ENCODE measurements at regions not wholly inside any gene's neighbourhood (a gene's known extent, or its start where the extent isn't known, plus 50 kb on each side); places are given as distances from the start of the nearest gene placed in this dataset.

DNA sequence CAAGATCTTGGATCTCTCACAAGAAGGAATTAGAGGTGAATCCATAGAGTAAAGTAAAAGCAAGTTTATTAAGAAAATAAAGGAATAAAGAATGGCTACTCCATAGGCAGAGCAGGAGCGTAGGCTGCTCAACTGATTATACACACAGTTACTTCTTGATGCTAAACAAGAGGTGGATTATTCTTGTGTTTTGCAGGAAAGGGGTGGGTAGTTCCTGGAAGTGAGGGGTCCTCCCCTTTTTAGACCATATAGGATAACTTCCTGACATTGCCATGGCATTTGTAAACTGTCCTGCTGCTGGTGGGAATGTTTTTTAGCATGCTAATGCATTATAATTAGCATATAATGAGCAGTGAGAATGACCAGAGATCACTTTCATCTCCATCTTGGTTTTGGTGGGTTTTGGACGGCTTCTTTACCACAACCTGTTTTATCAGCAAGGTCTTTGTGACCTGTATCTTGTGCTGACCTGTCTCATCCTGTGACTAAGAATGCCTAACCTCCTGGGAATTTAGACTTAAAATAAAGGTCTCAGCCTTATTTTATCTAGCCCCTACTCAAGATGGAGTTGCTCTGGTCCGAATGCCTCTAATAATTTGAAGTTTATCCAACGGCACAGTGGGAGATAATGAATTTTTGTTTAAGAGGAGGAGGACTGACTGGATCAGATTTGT is 165.7 kb upstream of the DMRT1 start:
- no peak for DNase-seq

DNA sequence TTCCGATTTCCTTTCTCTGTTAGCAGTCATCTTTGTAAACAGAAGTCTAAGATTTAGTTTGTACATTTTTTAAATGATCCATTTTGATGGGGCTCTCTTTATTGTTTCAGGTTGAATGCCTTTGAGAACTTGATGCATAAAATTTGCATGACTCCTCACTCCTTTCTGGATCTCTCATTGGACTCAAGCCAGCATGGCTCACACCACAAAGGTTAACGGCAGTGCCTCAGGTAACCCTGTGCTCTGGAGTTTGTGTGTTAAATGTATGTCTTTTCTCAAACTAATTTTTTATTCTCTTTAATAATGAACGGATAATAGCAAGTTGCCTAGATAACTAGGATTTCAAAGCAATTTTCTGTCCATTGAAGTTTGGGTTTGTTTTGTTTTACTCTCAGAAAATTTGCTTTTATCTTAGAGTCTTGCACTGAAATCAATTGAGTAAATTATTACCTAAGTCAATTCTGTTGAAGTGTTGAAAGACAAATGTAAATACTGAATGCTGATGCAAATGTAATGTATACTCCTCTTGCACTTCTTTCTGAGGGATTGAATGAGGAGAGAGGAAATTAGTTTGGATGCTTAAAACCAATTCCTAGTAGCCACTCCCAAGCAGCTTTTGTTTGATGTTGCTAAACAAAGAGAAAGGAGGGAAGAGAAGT is 164.6 kb upstream of the DMRT1 start:
- DNase-seq, result peak; percentile 13

DNA sequence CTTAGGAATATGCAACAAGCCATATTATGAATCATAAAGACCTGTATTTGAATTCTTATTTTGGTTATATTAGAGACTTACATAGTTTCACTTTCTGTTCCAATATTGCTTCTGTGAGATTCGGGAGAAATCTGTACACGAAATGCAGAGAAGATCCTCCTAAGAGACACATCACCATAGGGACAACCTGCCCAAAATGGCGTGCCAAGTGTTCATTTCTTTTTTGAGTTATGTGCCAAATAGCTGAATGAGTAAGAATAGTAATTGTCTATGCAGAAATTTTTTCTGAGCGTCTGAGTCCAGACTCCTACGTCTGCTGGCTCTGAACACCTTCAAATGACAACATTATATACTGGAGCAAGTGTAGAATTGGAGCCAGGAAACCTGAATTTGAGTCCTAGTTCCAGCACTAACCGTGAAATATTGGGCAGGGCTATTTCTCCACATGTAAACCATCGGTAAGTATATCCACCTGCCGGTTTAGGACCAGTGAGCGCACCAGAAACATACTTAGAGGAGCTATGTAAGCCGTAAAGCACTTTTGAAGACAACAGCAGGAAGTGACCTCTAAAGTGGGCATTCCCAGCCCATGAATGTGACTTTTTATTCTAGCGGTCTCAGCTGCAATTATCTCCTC is 163.9 kb upstream of the DMRT1 start:
- no peak for DNase-seq

DNA sequence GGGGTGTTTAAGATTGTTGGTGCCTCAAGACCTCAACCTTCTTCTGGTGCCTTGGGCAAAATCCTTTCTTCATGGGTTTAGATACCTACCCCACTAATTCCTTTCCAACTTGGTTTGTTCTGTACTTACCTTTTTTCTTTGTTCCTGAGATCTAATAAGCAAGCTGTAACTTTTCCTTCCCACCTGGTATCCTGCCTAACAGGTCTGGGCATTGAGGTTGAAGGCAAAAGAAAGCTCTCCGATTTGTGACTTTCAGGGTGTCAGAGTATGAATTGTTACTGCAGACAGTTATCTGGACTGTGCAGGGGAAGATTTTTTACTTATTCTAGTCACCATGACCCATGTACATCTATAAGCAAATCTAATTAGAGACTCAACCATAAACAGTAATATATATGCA is 162.6 kb upstream of the DMRT1 start:
- no peak for DNase-seq

DNA sequence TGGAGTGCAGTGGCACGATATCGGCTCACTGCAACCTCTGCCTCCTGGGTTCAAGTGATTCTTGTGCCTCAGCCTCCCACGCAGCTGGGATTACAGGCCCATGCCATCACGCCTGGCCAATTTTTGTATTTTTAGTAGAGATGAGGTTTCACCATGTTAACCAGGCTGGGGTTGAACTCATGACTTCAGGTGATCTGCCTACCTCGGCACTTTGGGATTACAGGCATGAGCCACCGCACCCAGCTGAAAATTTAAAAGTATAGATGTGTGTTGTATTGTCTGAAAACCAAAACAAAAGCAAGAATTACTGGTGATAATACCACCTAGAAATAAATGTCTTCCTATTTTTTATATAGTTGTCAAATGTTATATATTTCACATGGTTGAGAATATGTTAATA is 162.0 kb upstream of the DMRT1 start:
- DNase-seq, result no peak

DNA sequence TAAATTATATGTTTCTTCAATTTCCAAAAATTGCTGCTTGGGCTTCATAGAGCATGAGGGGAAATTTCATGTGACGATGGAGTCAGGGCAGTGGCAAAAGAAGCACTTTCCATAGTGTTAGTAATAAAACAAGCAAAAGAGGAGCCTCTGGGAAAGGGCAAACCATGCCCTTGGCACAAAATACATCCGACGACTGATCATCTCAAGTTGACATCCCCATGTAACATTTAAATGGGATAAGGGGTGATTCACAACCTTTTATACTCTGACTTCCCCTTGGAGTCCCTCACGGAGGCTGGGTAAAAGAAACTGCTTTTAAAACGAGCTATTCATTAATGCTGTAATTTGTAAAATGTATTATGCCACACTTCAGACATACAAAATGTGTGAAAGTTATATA is 161.4 kb upstream of the DMRT1 start:
- DNase-seq, result no peak

DNA sequence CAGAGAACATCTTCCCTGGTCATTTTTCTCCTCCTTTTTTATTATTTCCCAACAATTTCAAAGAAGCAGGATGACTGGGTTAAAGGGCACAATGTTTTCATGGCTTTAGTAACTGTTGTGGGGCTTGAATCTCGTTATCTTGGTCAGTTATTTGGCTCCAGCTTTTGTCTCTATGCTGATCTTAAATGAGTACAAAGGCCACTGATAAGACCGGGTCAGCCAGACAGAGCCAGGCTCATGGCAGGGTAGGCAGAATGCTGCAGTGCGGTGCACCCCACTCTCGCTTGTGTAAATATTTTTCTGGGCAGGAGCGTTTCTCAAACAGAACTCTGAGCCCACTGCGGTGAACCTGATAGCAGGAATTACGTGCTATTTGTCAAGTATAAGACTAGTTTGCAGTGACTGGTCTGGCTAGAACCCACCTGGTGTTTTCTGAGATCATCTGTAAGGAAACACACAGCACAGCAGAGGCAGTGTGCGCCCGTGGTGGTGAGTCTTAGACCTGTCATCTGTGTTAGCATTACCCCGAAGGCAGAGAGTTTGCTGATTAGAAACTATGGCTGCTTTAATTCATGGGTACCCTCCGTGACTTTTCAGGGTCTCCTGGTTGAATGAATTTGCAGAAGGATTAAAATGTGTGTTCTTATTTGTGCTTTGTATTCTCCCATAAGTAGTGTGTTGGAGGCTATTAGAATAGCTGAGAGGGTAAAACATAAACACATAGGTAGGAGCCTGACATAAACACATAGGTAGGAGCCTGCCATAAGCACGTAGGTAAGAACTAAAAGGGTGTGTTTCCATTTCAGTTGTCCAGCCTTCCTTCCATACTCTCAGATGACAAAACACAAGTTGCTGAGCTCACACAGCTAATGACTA is 158.6 kb upstream of the DMRT1 start:
- DNase-seq, result no peak

DNA sequence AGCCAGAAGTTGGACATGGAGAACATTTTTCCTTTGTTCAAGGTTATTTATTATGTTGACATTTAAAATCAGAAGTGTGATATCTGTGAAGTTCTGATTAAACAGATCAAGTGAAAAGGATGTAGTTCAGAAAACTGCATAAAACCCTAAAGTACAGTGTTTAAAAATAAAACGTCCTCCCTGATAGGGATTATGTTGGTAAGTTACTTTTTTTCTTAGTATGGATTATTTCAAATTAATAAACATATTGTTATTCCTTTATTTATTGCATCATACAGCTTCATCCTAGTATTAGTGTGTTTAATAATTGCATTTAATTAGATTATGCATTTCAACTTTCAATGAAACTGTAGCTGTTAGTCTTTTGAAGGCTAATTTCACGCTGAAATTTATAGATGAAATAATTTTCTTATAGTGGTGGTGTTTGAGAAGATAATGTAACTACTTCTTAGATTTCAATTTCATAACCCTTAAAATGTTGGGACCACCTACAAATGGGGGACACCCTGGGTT is 157.9 kb upstream of the DMRT1 start:
- no peak for DNase-seq

DNA sequence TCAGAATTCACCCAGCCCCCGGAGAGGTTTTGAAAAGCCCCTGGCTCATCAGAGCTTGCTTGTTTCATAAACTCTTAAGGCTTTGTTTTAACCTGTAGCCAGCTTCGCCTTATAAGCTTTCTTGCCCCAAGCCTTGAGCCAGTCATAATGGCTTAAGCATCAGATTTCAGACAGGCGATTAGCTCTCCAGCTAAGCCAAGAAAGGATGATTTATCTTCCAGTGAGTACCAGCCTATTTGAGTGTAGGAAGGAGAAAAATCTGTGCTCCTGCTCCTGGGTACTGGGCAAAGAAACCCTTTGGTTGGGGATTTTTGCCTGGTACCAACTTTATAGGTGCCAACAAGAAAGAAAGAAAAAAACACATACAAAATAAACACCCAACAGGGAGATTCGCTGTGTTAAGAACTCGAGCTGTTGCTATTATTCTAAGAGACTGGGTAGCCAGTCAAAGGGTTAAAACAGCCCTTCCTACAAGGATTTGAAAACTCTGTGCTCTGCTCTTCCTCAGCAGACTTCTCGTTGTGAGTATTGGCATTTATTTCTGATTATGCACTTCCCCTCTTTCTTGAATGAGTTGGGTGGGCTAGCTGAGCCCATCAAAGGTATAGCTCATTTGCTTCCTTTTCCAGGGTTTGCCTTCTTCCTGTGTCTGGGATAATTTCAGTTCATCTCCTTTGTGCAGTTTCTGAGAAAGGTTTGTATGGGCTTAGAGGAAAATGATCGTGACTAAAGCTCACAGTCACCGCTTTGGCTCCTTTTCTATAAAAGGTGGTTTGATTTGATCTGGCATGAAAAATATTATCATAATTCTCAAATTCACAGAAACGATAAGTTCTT is 157.2 kb upstream of the DMRT1 start:
- DNase-seq, result no peak

DNA sequence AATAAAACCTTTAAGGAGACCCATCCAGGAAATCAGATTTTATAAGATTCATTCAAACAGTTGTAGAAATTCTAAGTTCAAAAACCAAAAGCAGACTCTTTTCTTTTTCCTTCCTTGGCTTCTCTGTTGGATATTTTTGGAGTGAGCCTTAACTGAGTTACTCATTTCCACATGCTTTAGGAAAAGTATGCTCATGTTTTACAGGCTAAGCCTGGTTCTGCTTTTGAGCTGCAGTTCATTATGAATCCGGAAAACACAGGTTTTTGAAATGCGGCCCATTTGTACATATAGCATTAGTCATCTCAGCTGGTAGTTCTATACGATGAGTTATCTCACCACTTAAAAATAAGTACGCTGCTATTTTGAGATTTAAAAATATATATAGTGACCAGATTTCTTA is 156.6 kb upstream of the DMRT1 start:
- DNase-seq, result no peak

DNA sequence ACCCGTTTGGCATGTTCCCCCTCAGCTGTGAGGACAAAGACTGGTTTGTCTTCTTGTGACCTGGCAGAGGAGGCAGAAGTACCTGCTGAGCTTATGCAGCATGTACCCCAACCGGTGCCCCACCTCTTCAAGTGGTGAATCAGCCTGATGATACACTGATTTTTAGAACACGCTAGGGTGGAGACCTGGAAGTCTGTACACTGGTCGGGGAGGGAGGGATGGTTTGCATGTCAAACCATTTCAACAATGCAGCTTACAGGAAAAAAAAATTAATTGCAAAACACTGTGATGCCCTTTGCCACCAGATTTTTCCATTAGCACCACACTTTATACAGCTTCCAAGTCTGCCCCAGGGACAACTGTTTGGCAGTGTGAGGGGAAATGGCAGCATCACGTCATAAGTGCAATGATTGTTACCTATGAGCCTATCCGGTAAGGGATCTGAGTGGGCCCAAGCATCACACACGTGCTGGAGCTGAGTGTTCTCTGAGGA is 155.1 kb upstream of the DMRT1 start:
- no peak for DNase-seq

DNA sequence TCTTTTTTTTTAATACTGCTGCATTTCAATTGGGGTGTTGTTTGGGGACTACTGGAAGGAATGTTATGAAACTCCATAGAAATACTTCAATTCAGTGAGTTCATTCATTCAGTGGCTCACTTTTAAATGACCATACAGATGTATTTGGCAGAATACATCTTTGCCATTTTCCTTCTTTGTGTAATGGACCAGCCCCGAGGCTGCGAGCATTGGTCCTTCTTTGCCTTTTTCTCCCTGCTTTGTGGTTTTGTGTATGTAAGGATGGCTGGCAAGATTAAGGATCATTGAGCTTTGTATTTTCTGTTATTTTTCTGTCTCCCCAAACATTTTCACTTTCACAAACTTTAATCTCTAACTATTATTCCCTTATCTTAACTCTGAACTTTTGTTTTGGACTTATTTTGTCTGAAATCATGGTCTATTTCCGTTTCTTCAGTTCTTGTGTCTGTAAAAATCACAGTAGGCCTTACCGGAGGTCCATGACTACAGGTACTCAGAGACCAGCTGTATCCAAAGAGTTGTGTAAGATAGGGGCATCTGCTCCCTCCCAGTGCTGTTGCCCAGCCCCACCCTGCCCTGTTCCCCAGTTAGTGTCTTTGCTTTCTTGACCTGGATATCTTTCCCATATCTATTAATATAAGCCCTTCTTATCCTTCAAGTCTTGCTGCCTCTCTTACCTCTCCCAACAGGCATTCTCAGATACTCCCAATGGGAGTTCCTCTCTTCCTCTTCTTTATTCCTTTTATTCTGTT is 154.3 kb upstream of the DMRT1 start:
- no peak for DNase-seq

DNA sequence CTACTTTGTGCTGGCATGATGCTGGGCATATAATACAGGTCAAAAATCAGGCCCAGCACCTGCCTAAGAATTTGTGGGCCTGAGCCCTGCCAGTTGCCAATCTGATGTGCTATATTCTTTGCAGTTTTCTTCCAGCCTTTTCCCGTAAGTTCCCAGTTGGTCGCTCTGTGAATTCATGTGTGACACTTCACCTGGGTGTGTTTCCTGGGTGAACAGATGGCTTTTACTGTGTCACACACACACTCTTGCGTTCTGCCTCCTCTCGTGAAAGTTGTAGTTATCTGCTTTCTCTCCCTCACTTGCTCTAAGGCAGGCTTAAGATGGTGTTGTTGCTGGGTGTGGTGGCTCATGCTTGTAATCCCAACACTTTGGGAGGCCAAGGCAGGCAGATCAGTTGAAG is 153.5 kb upstream of the DMRT1 start:
- DNase-seq, result no peak

DNA sequence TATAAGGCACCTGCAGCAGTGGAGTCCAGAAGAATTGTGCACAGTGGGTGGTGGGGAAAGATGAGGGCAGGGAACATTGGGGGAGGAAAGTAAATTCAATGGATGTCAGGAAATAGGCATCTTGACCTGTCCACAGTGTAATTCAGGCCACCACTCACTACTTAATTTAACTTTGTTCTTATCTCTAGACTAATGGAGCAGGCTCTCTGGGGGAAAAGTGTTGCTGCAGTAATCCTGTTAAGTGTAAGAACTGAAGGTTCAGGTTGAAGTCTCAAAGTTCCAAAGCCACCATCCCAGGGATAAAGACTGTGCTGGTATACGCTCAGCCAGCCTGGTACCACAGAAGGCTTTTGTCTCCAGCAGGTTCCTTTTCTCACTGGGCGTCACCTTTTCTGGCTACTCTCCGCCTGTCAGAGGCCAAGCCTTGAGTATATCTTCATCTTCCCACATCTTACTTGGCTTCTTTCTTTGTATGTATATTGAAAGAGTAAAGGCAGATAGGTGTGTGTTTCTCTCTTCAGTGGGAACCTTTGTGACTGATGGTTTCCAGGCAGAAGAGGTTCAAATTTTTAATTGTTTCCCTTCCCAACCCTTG is 150.9 kb upstream of the DMRT1 start:
- no peak for DNase-seq

DNA sequence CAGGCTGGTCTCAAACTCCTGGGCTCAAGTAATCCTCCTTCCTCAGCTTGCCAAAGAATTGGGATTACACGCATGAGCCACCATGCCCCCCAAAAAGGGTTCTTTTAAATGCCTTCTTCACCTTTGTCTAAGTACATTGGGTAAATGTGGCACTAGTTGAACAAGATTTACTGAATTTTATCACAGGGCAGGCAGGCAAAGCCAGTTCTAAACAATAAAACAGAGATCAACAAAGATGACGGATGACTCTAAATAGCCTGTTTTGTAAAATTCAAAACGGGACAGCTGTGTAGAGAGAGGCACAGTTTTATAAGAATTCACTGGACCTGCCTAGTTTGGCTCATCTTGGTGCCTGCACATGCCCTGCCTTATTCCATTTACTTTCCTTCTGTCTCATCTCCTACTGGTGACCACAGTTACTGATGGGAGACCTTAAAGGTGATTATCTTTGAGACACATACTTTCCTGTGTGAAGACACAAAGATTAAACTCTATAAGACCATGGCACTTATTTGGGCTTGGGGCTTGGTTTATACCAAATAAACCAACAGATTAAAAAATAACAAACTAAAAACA is 149.6 kb upstream of the DMRT1 start:
- no peak for DNase-seq

DNA sequence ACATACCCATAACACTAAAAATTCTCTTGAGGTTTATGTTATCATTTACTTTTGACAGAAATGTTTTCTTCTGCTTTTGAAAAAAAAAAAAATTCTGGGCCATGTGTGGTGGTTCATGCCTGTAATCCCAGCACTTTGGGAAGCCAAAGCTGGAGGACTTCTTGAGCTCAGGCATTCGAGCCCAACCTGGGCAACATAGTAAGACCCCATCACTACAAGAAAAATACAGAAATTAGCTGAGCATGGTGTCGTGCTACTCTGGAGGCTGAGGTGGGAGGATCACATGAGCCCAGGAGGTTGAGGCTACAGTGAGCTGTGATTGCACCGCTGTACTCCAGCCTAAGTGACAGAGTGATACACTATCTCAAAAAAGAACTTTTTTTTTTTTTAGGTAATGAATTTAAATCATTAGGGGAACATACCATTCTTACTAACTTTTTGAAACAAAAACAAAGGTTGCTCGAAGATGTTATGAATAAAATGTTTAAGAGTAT is 148.8 kb upstream of the DMRT1 start:
- DNase-seq, result no peak

DNA sequence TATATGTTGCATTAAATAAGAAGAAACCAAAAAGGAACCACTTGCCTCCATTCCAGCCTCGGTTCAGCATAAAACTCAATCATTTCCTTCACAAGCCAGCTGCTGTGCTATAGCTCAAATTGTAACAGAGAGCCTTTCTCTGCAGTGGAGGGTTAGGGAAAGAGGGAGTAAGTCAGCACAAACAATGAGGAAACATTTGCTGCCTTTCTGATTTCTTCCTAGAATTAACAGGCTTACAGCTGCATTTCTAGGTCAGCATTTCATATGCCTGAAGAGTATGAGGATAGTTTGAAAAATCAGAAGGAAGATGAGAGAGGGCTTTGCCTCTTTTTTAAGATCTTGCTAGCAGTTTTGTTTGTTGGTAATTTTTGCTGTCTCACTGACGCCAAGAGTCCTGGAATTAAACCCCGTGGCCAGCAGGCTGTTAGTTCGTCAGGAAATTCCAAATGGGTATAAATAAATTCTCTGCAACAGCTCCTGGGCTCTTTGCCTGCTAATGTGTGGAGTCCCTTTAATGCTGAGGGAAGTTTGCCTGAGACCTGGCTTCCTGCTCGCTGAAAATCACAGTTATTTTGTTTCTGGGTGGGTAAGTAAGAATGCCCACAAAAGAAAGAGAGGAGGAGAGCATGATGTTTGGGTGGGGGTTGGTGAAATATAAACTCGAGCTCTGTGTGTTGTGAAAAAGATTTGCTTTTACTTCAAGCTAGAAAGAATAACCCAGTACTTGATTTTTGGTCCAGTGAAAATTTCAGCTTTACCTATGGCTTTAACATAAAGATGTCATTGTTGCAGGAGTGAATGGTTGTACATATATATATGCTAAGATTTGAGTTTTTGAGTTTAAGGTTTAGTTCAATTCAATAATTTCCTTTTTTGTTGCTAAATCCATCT is 148.1 kb upstream of the DMRT1 start:
- no peak for DNase-seq

DNA sequence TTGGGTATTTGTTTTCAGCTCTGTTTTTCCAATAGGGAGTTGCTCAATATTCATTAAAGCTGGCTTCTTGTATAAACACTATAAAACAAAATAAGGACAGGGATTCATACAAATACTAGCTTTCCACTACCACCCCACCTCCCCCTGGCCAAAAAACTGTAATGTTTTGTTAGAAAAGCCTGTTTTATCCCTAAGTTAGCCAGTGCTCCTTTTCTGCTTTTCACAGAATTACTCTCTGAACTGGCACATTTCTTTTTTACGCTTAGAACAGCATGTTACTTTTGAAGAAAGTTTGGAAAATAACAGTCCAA is 147.4 kb upstream of the DMRT1 start:
- DNase-seq, result no peak

DNA sequence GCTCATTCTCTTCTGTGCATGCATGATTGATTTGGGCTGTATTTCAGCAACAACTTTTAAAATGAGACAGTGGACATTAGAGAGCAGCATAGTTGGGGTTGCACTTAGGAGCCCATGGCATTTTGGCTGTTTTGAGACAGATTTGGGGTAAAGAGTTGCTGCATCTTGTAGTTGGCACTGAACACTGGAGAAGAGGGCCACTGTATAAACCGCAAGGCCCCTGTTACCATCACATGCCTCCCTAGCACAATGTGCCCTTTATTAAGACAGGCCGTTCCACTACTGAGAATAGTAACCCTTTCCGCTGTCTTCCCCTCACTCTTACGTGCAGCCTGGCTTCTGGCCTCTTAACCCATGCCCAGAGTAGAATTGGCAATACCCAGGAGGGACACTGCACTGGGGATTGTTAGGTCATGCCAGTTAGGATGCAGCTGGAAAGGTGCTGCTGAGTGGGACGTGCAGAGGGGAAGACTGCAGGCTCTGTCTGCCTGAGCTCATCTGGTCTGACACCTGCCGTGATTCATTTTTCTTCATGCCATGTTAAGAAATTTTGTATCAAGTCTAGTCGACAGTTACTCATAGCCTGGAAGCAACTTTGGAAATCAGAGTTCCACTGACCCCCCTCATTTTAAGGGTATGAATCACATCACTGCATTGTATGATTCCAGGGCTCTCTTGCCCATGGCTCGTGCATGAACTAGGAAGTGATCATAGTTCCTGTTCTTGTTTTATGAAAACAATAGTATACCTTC is 146.9 kb upstream of the DMRT1 start:
- no peak for DNase-seq
